GM10266 (cell line): ENCODE measurements at regions not wholly inside any gene's neighbourhood (a gene's known extent, or its start where the extent isn't known, plus 50 kb on each side); places are given as distances from the start of the nearest gene placed in this dataset.

Source experiments
- DNase-seq: peaks from one replicate; pipeline ENCODE4 v3.0.0; 2012; ENCODE audit errors: extremely low spot score
- CTCF ChIP-seq: IDR thresholded peaks from 2 replicates; pipeline ENCODE4 v1.5.1; 2012; ENCODE audit warnings: mild to moderate bottlenecking, low read depth; ENCODE audit not compliant: control insufficient read depth, insufficient read depth; ENCODE audit errors: missing control alignments

- DNase-seq, result no peak
- no peak for TF ChIP-seq CTCF
Measured at GRCh38 chr14:44589180-44589579, 82.1 kb upstream of the FSCB start.

GRCh38 chr14:44586910-44587309, 79.8 kb upstream of the FSCB start:
- no peak for TF ChIP-seq CTCF
- no peak for DNase-seq

GRCh38 chr14:44576356-44576755, 69.3 kb upstream of the FSCB start:
- no peak for DNase-seq
- TF ChIP-seq CTCF, result no peak

GRCh38 chr14:44567997-44568396, 60.9 kb upstream of the FSCB start:
- no peak for DNase-seq
- TF ChIP-seq CTCF, result no peak

GRCh38 chr14:44565968-44566367, 58.9 kb upstream of the FSCB start:
- no peak for TF ChIP-seq CTCF
- DNase-seq, result no peak

- TF ChIP-seq CTCF, result no peak
- DNase-seq, result no peak
Measured at GRCh38 chr14:44564908-44565307, 57.8 kb upstream of the FSCB start.
